ENCODE measurements at regions not wholly inside any gene's neighbourhood (a gene's known extent, or its start where the extent isn't known, plus 50 kb on each side); places are given as distances from the start of the nearest gene placed in this dataset.
"Not testable (repeated sequence)": the region's sequence is repeated elsewhere in the genome, so short reads cannot be mapped to it uniquely, and the experiment has no call there.

GRCh38 chr15:84421513-84422181, 179.2 kb upstream of the ZSCAN2 start:
- not testable (repeated sequence) for TF ChIP-seq CTCF, POLR2AphosphoS5, POLR2A (IDR thresholded peaks at IDR 0.05)

Measured in suprapubic skin (tissue), 4 donors.